Thyroid gland (tissue), 4 donors: ENCODE measurements at regions not wholly inside any gene's neighbourhood (a gene's known extent, or its start where the extent isn't known, plus 50 kb on each side); places are given as distances from the start of the nearest gene placed in this dataset.

ENCODE experiments used
- POLR2A ChIP-seq, 2 donors: fragments of 450-650 bp; IDR thresholded peaks; one replicate each; pipeline ENCODE4 v1.6.1; 2017; ENCODE audit warnings: antibody characterized with exemption in 2 of 2, mild to moderate bottlenecking in 2 of 2, moderate library complexity in 1 of 2
- TF ChIP-seq, protein P1 (sequence below), 6 experiments: fragments of 200-600 bp in 3 of 6; fragments of 450-650 bp in 3 of 6; sonication (generic) in 3 of 6; IDR thresholded peaks; one replicate each; pipeline ENCODE4 v1.5.1; 2016 to 2019; ENCODE audit warnings: antibody characterized with exemption in 6 of 6, mild to moderate bottlenecking in 2 of 6, inconsistent platforms in 1 of 6, moderate library complexity in 1 of 6

- TF ChIP-seq, protein P1, sequence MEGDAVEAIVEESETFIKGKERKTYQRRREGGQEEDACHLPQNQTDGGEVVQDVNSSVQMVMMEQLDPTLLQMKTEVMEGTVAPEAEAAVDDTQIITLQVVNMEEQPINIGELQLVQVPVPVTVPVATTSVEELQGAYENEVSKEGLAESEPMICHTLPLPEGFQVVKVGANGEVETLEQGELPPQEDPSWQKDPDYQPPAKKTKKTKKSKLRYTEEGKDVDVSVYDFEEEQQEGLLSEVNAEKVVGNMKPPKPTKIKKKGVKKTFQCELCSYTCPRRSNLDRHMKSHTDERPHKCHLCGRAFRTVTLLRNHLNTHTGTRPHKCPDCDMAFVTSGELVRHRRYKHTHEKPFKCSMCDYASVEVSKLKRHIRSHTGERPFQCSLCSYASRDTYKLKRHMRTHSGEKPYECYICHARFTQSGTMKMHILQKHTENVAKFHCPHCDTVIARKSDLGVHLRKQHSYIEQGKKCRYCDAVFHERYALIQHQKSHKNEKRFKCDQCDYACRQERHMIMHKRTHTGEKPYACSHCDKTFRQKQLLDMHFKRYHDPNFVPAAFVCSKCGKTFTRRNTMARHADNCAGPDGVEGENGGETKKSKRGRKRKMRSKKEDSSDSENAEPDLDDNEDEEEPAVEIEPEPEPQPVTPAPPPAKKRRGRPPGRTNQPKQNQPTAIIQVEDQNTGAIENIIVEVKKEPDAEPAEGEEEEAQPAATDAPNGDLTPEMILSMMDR (IDR thresholded peaks at IDR 0.05) = no peak
- TF ChIP-seq POLR2A (IDR thresholded peaks at IDR 0.05) = no peak
These were observed 117.4 kb upstream of the STARD3NL start for GRCh38 chr7:38060637-38061036.
